ENCODE measurements at regions not wholly inside any gene's neighbourhood (a gene's known extent, or its start where the extent isn't known, plus 50 kb on each side); places are given as distances from the start of the nearest gene placed in this dataset.

- TF ChIP-seq POLR2A (IDR thresholded peaks at IDR 0.05) (no peak), CTCF (IDR thresholded peaks at IDR 0.05) (no peak)
These were observed 544.1 kb downstream of the SOX11 start for GRCh38 chr2:6236317-6236716.

Data from right lobe of liver (tissue), 4 donors.